Thymus (tissue), 11 donors: ENCODE measurements at regions not wholly inside any gene's neighbourhood (a gene's known extent, or its start where the extent isn't known, plus 50 kb on each side); places are given as distances from the start of the nearest gene placed in this dataset.

Experiments
- DNase-seq, 9 donors: peaks; one replicate each; pipeline ENCODE4 v3.0.0-alpha.2; 2013; ENCODE audit warnings: low spot score in 9 of 9, low read depth in 6 of 9, missing footprints in 1 of 9
- H3K27ac ChIP-seq, 2 donors: one replicate each; pipeline ENCODE4 v1.5.1; 2013; ENCODE audit warnings: control low read depth in 1 of 2, low read depth in 1 of 2, low read length in 1 of 2, mild to moderate bottlenecking in 1 of 2, moderate library complexity in 1 of 2
- H3K27me3 ChIP-seq, 2 donors: one replicate each; pipeline ENCODE4 v1.5.1; 2013; ENCODE audit warnings: low read length in 1 of 2; ENCODE audit not compliant: control insufficient read depth in 2 of 2, insufficient read depth in 1 of 2
- H3K36me3 ChIP-seq, 2 donors: one replicate each; pipeline ENCODE4 v1.5.1; 2013; ENCODE audit warnings: low read length in 1 of 2, mild to moderate bottlenecking in 1 of 2, moderate library complexity in 1 of 2; ENCODE audit not compliant: control insufficient read depth in 2 of 2, insufficient read depth in 2 of 2
- H3K4me1 ChIP-seq, 2 donors: one replicate each; pipeline ENCODE4 v1.5.1; 2013; ENCODE audit warnings: low read length in 2 of 2; ENCODE audit not compliant: control insufficient read depth in 2 of 2, insufficient read depth in 2 of 2
- H3K4me3 ChIP-seq, 2 donors: one replicate each; pipeline ENCODE4 v1.5.1; 2013; ENCODE audit warnings: low read length in 2 of 2, control low read depth in 1 of 2, mild to moderate bottlenecking in 1 of 2
- H3K9me3 ChIP-seq, 2 donors: one replicate each; pipeline ENCODE4 v1.5.1; 2013; ENCODE audit warnings: low read length in 1 of 2, mild to moderate bottlenecking in 1 of 2; ENCODE audit not compliant: control insufficient read depth in 2 of 2, insufficient read depth in 1 of 2
- WGBS: extraction: QIAGEN DNeasy Blood & Tissue Kit; methylation state at CpG from one replicate; pipeline ENCODE4 v1.1.7; 2013; 5-methylcytosine and 5-hydroxymethylcytosine counted together
- donor health status: healthy.

DNA sequence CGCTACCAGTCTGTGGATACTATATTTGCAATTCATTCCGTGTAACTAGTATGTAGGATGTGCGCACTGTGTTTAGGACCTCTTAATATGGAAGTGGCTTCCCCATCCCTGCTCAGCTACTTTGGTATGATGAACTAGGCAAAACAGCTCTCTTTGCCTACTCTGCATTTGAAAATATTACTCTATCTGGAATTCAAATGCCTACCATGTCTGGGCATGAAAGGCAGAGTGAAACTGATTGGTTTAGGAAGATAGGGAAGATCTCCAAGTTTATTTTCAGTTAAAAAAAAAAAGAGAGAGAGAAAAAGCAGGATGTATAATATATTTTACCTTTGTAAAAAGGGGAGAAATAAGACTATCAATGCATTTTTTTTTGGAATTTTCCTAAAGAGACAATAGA is 74.1 kb upstream of the ELL2 start:
- no peaks in the 10 kb centered on the region for H3K27me3 ChIP-seq
- no peaks in the 10 kb centered on the region for H3K4me1 ChIP-seq
- H3K27ac ChIP-seq, result no peak overlapping the region
- no peak overlapping the region for H3K4me3 ChIP-seq
- DNase-seq, result no peak
- H3K9me3 ChIP-seq, result no peaks in the 10 kb centered on the region
- 97% methylated on average over 3 of the region's 3 CpGs for WGBS
- no peaks in the 10 kb centered on the region for H3K36me3 ChIP-seq

- Histone ChIP-seq H3K4me3 (no peak overlapping the region), H3K4me1 (no peaks in the 10 kb centered on the region), H3K36me3 (no peaks in the 10 kb centered on the region), H3K27me3 (no peaks in the 10 kb centered on the region), H3K9me3 (no peaks in the 10 kb centered on the region), H3K27ac (no peak overlapping the region)
- DNase-seq, result no peak
- WGBS, result 86% methylated on average over 1 of the region's 1 CpG
Measured at GRCh38 chr5:96033116-96033515, 71.5 kb upstream of the ELL2 start.

GRCh38 chr5:96031811-96032261 is 70.2 kb upstream of the ELL2 start:
- Histone ChIP-seq H3K36me3 (no peaks in the 10 kb centered on the region), H3K9me3 (no peaks in the 10 kb centered on the region), H3K4me1 (no peaks in the 10 kb centered on the region), H3K27ac (no peak overlapping the region), H3K4me3 (no peak overlapping the region), H3K27me3 (no peaks in the 10 kb centered on the region)
- 100% methylated on average over 1 of the region's 1 CpG for WGBS
- no peak for DNase-seq

DNA sequence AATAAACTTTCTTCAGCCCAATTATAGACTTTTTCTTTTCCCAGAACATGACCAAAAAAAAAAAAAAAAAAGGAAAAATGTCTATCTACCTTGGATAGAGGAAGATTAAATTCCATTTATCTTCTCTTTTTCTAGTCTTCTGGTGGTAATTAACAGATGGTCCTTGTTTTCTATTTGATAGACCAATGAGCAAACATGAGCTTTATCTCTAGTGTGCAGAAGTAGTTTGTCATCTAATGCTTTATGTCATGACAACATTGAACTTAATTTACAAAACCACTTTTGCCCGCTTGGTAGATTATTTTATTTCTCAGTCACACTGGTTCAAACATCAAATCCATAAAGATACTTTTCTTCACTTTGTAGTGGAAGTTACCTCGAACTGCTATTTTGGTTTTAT is 69.5 kb upstream of the ELL2 start:
- Histone ChIP-seq H3K27ac (no peak overlapping the region), H3K9me3 (no peaks in the 10 kb centered on the region), H3K4me1 (no peaks in the 10 kb centered on the region), H3K27me3 (no peaks in the 10 kb centered on the region), H3K4me3 (no peak overlapping the region), H3K36me3 (no peaks in the 10 kb centered on the region)
- 95% methylated on average over 2 of the region's 2 CpGs for WGBS
- no peak for DNase-seq

- Histone ChIP-seq H3K27ac (no peak overlapping the region), H3K27me3 (no peaks in the 10 kb centered on the region), H3K36me3 (no peaks in the 10 kb centered on the region), H3K9me3 (no peaks in the 10 kb centered on the region), H3K4me3 (no peak overlapping the region), H3K4me1 (no peaks in the 10 kb centered on the region)
- DNase-seq, result no peak
- 65% methylated on average over 2 of the region's 2 CpGs for WGBS
Measured at GRCh38 chr5:96026406-96027041, 64.9 kb upstream of the ELL2 start.

DNA sequence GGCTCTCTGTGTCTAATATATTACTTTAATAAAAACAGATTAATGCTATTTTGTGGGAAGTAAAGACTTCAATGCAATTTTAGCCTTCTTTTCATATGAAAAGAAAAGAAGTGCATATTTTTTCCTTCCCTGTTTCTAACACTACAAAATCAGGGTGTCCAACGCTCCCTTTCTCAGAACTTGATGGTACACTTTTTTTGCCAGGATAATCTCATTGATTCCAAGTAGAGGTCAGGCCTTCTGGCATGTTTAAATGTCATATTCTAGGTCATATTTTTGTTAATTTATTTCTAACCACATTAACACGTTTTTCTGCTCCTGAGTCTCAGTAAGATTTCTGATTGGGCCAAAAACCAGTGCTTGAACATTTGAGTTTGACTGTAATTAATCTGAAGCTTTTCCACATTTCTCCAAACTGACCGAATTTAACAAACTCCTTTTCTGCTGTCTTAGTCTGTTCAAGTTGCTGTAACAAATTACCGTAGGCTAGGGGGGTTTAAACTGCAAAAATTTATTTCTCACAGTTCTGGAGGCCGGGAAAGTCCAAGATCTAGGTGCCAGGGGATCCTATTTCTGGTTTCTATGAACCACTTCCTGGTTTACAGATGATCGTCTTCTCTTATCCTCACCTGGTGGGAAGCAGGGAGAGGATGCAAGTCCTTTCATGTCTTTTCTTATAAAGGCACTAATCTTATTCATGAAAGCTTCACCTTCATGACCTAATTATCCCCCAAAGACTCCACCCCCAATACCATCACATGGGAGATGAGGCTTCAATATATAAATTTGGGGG is 63.2 kb upstream of the ELL2 start:
- Histone ChIP-seq H3K4me3 (no peak overlapping the region), H3K36me3 (no peaks in the 10 kb centered on the region), H3K9me3 (no peaks in the 10 kb centered on the region), H3K27ac (no peak overlapping the region), H3K4me1 (no peaks in the 10 kb centered on the region), H3K27me3 (no peaks in the 10 kb centered on the region)
- no peak for DNase-seq
- WGBS, result 89% methylated on average over 6 of the region's 6 CpGs

DNA sequence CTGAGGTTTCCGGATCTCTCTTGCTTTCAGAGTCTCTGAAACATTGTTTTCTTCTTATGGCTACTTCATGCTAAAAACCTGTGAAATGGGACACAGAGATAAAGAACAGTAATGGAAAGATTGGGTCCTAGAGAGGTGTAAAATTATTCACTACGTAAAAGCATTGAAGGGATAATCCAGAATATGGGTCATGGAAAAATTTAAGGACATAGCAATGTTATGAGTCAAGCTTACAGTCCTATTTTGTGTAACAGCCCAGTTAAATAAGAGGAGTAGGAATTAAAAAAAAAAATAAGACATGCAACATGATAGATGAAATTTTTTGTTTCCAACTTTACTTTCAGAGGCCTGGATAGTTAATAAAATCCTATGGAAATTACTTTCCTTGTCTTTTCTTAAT is 61.9 kb upstream of the ELL2 start:
- 95% methylated on average over 2 of the region's 2 CpGs for WGBS
- no peak overlapping the region for H3K27ac ChIP-seq
- H3K9me3 ChIP-seq, result no peaks in the 10 kb centered on the region
- H3K36me3 ChIP-seq, result no peaks in the 10 kb centered on the region
- DNase-seq, result no peak
- no peaks in the 10 kb centered on the region for H3K27me3 ChIP-seq
- no peak overlapping the region for H3K4me3 ChIP-seq
- no peaks in the 10 kb centered on the region for H3K4me1 ChIP-seq

DNA sequence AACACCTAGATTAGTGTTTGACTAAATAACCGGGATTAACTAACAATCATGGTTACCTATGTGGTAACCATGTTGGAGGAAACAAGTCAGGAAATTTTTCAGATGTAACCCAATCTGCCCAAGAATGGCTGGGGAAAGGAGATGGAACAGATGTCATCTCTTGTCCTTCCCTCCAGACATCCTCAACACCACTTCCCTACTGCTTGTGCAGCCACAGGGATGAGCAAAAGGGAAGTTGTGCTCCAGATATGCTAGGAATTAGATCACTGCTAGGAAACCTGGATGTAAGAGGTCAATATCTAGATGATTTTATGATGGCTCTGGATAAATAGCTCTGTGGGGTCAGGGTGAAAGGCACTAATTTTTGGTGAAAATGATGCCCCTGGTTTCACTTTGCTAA is 61.3 kb upstream of the ELL2 start:
- no peak overlapping the region for H3K27ac ChIP-seq
- WGBS, result 97% methylated on average over 1 of the region's 1 CpG

DNA sequence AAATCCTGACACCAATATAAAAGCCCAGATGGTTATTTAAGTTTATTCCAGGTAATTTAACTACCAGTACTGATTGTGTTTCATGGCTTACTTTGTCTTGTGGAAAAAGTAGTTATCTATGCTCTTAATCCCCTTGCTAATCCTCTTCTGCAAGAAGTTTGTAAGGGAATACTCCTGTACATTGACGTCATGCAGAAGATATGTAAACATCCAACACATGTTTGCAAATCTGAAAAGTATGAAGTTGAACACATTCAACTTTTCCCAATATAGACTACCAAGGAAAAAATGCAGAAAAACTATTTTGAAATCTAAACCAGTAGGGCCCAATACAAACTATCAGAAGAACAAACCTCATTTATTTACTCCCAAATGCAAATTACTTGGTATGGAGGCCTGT is 56.3 kb upstream of the ELL2 start:
- H3K4me3 ChIP-seq, result no peak overlapping the region
- H3K4me1 ChIP-seq, result no peaks in the 10 kb centered on the region
- H3K27ac ChIP-seq, result no peak overlapping the region
- DNase-seq, result no peak
- no peaks in the 10 kb centered on the region for H3K27me3 ChIP-seq
- no peaks in the 10 kb centered on the region for H3K9me3 ChIP-seq
- no peaks in the 10 kb centered on the region for H3K36me3 ChIP-seq
- WGBS, result 97% methylated on average over 1 of the region's 1 CpG

More for the DNA sequence above, 61.3 kb upstream of the ELL2 start:
- H3K4me1 ChIP-seq, result no peaks in the 10 kb centered on the region
- H3K27me3 ChIP-seq, result no peaks in the 10 kb centered on the region
- no peak overlapping the region for H3K4me3 ChIP-seq
- H3K36me3 ChIP-seq, result no peaks in the 10 kb centered on the region
- no peak for DNase-seq
- H3K9me3 ChIP-seq, result no peaks in the 10 kb centered on the region
